Neural crest cell (in vitro differentiated cells): ENCODE measurements at regions not wholly inside any gene's neighbourhood (a gene's known extent, or its start where the extent isn't known, plus 50 kb on each side); places are given as distances from the start of the nearest gene placed in this dataset.

Experiments
- DNase-seq: peaks from one replicate; pipeline ENCODE4 v3.0.0; 2021; ENCODE audit warnings: low read depth, mixed read lengths, low spot score
- H3K27ac Mint-ChIP-seq: one replicate; pipeline ENCODE4 v1.8.0; 2021; ENCODE audit warnings: mild to moderate bottlenecking, mixed read lengths; ENCODE audit not compliant: unreplicated experiment
- H3K27me3 Mint-ChIP-seq: 2 replicates; pipeline ENCODE4 v1.8.0; 2021; ENCODE audit warnings: low read depth, mild to moderate bottlenecking, mixed read lengths
- H3K36me3 Mint-ChIP-seq: 2 replicates; pipeline ENCODE4 v1.8.0; 2021; ENCODE audit warnings: low read depth, mild to moderate bottlenecking, mixed read lengths
- H3K4me1 Mint-ChIP-seq: 2 replicates; pipeline ENCODE4 v1.8.0; 2021; ENCODE audit warnings: mixed read lengths
- H3K4me3 Mint-ChIP-seq: one replicate; pipeline ENCODE4 v1.8.0; 2021; ENCODE audit warnings: mild to moderate bottlenecking, mixed read lengths
- H3K9me3 Mint-ChIP-seq: 2 replicates; pipeline ENCODE4 v1.8.0; 2021; ENCODE audit warnings: mixed read lengths
- TF ChIP-seq, protein P1 (sequence below): fragments of 200-600 bp; sonication (generic); conservative IDR thresholded peaks from 2 replicates; pipeline ENCODE4 v1.5.0; 2021; ENCODE audit warnings: antibody characterized with exemption, mild to moderate bottlenecking

- TF ChIP-seq, protein P1, sequence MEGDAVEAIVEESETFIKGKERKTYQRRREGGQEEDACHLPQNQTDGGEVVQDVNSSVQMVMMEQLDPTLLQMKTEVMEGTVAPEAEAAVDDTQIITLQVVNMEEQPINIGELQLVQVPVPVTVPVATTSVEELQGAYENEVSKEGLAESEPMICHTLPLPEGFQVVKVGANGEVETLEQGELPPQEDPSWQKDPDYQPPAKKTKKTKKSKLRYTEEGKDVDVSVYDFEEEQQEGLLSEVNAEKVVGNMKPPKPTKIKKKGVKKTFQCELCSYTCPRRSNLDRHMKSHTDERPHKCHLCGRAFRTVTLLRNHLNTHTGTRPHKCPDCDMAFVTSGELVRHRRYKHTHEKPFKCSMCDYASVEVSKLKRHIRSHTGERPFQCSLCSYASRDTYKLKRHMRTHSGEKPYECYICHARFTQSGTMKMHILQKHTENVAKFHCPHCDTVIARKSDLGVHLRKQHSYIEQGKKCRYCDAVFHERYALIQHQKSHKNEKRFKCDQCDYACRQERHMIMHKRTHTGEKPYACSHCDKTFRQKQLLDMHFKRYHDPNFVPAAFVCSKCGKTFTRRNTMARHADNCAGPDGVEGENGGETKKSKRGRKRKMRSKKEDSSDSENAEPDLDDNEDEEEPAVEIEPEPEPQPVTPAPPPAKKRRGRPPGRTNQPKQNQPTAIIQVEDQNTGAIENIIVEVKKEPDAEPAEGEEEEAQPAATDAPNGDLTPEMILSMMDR = no peak
- Mint-ChIP-seq H3K9me3 (peaks cover 2% of the 10 kb centered on the region), H3K4me3 (no peak overlapping the region), H3K27ac (no peak overlapping the region), H3K36me3 (no peaks in the 10 kb centered on the region), H3K4me1 (no peaks in the 10 kb centered on the region), H3K27me3 (peaks cover 3% of the 10 kb centered on the region)
- no peak for DNase-seq
Measured at GRCh38 chr1:31523012-31523411, 53.3 kb upstream of the TINAGL1 start.

DNA sequence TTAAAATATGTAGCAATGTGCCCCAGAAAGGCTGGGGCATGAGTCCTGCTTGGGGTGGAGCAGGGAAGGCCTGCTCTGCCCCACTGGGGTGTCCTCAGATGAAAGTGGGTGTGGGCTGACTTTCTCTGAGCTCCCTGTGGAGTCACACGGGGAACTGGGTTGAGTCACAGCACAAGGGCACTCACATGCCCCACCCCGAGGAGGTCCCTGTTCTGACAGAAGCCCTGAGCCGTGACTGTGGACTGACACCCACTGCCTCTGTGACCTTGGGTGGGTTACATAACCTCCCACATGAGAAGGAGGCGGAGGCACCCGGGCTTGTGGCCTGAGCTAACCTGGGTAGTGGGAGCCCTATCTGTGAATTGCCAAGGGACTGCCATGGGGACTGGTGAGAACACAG is 52.5 kb upstream of the TINAGL1 start:
- H3K27ac Mint-ChIP-seq = no peak overlapping the region
- H3K27me3 Mint-ChIP-seq = peaks cover 3% of the 10 kb centered on the region
- H3K36me3 Mint-ChIP-seq = no peaks in the 10 kb centered on the region
- DNase-seq = no peak
- no peak overlapping the region for H3K4me3 Mint-ChIP-seq
- TF ChIP-seq, protein P1 = no peak
- H3K4me1 Mint-ChIP-seq = no peaks in the 10 kb centered on the region
- H3K9me3 Mint-ChIP-seq = peaks cover 2% of the 10 kb centered on the region

DNA sequence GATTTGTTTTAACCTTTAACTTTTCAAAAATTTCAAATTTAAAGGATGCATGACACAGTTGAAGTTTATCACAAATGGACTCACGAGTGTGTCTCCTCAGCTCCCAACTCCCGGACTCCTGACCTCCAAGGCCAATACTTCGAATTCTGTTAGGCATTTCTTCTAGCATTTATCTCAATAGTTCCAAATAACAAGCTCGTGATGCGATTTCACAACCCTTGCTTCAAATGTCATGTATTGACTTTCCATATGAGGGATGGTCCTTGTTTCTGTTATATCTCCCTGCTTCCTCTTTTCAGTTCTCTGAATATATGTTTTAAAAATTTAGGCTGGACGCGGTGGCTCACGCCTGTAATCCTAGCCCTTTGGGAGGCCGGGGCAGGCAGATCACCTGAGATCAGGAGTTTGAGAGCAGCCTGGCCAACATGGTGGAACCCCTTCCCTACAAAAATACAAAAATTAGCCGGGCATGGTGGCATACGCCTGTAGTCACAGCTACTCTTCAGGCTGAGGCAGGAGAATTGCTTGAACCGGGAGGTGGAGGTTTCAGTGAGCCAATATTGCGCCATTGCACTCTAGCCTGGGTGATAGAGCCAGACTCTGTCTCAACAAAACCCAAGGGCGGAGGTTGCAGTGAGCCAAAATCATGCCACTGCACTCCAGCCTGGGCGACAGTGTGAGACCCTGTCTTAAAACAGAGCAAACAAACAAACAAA is 52.0 kb upstream of the TINAGL1 start:
- peaks cover 6% of the 10 kb centered on the region for H3K27me3 Mint-ChIP-seq
- H3K27ac Mint-ChIP-seq = no peak overlapping the region
- no peaks in the 10 kb centered on the region for H3K36me3 Mint-ChIP-seq
- H3K9me3 Mint-ChIP-seq = peaks cover 2% of the 10 kb centered on the region
- H3K4me3 Mint-ChIP-seq = no peak overlapping the region
- no peaks in the 10 kb centered on the region for H3K4me1 Mint-ChIP-seq
- TF ChIP-seq, protein P1 = no peak
- DNase-seq = no peak
